ENCODE measurements at regions not wholly inside any gene's neighbourhood (a gene's known extent, or its start where the extent isn't known, plus 50 kb on each side); places are given as distances from the start of the nearest gene placed in this dataset.

DNA sequence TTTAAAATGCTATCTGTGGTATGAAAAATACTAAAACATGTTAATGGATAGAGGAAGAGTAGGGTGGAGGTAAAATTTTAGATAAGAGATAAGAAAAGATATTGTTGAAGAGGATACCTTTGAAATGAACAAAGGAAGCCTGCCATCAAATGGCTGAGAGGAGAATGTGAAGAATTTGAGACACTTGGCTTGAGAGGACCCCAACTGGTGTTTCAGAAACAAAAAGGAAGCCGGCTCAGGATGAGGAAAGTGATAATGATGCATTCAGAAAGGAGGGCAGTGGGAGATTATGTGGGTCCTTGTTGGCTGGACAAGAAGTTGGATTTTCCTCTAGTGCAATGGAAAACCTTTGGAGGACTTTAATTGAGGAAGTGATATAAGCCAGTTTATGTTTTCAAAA, 264.4 kb downstream of the DUSP6 start:
- no peak for DNase-seq

- no peak for DNase-seq
These were observed 265.0 kb downstream of the DUSP6 start for GRCh38 chr12:89087149-89087825.

DNA sequence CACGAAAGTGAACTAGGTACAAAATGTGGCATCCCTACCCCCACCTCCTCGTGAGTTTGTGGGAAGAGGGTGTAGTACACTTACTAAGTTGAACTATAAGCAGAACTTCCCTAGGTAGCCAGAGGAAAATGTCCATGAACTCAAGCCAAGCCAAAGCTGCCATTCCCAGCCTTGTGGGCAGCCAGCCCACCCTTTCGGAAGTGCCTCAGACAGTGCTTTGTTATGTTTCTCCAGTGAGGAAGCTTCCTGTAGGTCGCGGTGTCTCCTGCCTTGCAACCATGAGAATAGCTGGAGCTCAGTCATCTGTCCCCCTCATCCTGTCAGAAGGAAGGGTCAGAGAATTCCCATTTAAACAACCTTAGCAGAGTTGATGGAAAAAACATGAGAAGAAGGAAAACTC, 266.9 kb downstream of the DUSP6 start:
- no peak for DNase-seq

- no peak for DNase-seq
These were observed 267.6 kb downstream of the DUSP6 start for GRCh38 chr12:89084751-89085150.

GRCh38 chr12:89083491-89083890, 268.8 kb downstream of the DUSP6 start:
- no peak for DNase-seq

- DNase-seq, result no peak
These were observed 269.9 kb downstream of the DUSP6 start for GRCh38 chr12:89082370-89082753.

GRCh38 chr12:89081719-89082369, 270.5 kb downstream of the DUSP6 start:
- DNase-seq, result no peak

DNA sequence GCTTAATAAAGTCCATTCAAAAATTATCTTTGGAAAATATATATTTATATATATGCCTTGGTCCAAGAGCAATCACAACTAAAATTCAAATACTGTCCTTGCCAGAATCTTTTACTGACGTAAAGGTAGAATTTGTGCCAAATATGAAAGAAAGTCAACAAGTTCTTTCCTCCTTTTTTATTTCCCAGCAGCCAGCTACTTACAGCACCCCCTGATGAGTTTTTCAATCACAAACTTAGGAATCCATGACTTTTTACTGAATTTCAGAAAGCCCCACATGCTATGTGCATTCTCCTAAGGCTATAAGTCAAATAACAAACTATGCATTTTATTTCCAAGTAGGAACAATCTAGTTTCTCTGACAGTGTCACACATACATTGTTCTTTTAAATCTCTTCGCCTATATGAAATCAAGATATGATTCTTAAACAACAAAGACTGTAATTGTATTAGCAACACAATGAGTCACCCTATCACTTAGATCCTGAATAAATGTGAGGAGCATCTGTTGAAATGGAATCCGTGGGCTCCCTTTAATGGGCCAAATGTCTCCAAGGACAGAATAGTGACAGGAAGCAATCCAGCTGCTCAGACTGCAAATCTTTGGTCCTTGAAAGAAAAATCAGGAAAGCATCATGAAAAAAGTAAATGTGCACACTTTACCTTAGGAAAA, 271.4 kb downstream of the DUSP6 start:
- DNase-seq, result no peak

DNA sequence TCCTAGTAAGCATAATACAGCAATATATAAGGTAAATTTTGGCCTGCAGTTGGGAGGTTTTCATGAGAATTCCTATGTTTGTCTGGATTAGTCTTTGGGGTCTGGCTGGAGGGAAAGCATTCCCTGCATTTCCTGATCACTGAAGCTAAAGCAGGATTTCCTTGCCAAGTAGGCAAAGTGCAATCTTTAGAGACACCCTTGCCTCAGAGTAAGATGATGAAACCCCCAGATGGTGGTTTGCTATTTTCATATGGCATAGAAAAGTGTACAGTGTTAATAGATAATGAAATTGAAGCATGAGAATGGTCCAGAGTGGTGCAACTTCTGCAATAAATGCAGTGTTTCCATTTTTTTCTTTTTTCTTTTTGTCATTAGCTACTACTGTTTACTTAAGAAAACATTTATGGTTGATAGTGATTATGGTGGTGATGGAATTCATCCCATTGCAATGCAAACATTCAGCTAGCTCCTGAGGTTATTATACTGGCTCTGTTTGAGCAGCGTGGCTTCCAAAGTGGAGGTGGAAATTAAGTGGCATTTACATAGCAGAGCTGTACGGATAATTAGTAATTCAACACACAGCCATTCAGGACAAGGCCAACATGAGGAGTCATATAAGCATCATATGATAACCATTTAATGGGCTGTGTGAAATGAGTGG, 276.3 kb downstream of the DUSP6 start:
- DNase-seq, result no peak

- no peak for DNase-seq
These were observed 278.6 kb downstream of the DUSP6 start for GRCh38 chr12:89073659-89074058.

GRCh38 chr12:89073027-89073398, 279.3 kb downstream of the DUSP6 start:
- no peak for DNase-seq

- no peak for DNase-seq
These were observed 279.8 kb downstream of the DUSP6 start for GRCh38 chr12:89072294-89073026.

DNA sequence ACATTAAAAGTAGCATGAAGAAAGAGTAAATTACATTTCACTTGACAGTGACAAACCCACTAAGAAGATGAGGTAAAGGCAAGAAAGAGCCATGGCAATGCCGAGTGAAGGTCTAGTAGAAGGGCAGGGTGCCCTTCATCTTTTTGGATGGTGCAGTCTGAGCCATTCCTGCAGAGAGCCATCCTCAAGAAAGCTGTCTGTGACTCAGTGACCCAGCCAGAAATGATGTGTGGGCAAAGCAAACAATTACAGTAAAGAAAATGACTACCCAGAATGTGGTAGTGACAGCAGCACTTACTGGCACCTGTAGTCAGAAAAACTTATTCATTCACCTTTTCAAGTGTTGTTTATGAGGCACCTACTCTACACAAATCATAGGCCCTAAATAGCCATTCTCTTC, 281.7 kb downstream of the DUSP6 start:
- no peak for DNase-seq

GRCh38 chr12:89069431-89069830, 282.9 kb downstream of the DUSP6 start:
- no peak for DNase-seq

DNA sequence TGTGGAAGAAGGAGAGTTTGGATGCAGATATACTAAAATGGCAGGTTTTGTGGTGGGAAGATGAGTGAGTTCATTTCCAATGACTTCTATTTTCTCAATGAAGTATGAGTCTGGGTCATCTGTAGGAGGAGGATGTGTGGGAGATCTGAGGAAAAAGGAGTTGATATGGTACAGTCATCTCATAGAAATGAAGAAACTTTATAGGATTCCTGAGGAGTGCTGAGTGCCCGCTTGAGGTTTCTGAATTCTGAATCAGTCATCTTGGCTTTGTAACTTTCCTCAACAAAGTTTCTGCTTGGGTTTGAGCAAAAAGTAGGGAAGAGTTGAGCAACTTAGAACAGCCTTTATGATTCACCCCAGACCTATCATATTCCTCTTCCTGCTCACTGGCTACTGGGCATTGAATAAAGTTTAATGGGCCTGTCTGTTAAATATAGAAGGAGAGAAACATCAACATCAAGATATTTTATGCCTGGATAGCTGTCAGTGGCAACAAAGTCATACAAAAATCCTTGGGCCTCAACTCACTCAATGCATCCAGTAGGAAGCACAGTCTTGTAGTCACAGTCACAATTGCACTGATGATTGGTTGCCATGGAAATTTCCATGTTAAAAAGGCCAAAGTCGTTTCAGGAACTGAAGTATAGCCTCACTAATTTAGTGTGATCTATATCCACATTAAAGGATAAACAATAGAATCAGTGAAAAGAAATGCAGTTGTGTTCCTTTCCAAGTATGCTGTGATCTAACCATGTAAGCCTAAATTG, 284.7 kb downstream of the DUSP6 start:
- DNase-seq, result no peak

DNA sequence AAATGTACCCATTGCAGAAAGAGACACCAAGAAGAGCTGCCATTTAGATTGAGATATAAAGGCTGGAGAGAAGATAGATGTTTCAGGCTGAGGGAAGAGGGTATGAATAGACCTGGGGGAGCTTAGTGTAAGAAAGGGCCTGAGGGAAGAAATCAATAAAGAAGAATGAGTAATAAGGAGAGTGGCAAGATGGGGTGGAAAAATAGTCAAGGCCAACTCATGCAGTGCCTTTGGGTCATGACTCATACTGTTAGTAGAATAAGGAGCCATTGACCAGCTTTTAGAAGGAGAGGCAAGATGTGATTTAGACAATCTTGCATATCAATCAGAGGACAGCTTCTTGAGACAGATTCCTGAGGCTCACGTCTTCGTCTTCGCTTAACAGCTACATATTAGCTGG, 287.5 kb downstream of the DUSP6 start:
- no peak for DNase-seq

GRCh38 chr12:89064151-89064550, 288.1 kb downstream of the DUSP6 start:
- DNase-seq, result no peak

GRCh38 chr12:89062996-89063395, 289.3 kb downstream of the DUSP6 start:
- DNase-seq, result no peak

DNA sequence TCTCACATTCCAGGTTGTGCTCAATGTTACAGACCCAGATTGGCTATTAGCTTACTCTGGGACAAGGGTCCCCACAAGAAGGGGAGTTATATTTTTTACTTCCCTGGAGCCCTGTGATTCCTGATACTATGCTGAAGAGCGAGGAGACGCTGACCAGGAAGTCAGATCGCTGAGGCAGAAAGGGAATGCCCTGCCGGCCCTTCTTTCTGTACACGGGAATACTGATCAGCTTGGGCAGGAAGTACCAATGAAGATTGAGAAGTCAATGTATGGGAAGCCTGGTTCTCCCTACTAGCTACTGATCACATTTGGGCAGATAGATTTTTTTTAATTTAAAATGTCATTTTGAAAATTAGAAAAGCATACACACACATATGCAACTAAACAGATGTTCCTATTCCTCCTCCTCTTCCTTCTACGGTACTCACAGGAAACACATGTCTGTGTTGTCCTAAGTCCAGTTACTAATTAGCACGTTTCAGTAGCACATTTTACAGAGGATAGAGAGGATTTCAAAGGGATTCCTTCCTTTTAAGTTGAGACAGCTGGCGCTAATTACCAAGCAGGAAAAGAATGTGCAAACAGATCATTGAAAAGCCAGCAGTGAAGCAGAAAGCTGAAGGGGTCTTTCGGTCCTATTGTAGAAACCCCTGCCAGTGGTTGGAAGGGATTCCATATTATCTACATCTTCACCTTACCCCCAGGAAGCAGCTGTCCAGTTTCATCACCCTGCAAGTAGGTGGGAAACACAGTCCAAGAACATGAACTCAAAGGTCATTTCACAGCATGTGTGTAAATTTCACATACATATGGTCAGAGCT, 292.4 kb downstream of the DUSP6 start:
- no peak for DNase-seq

- DNase-seq, result no peak
These were observed 293.2 kb downstream of the DUSP6 start for GRCh38 chr12:89059056-89059455.

DNA sequence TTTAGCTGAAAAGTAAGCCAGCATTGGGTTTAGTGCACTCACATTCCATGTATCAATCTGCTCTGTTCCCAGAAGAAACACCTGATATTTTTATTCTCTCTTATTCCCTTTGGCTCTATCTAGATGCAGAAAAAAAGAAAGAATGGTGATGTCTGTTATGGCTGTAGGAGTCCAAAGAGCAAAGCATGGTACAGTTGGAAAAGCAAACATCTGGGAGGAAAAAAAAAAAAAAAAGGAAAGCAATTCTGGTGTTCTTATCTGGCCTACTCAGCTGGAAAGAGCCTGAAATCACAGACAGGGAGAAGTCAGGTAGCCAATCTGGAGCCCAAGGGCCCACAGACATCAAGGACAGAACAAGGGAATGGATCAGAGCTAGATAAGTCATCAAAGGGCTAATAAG, 293.9 kb downstream of the DUSP6 start:
- no peak for DNase-seq

Measured in stimulated activated CD4-positive, alpha-beta T cell treated with anti-CD3 and anti-CD28 coated beads, Interleukin-4, amount 100 ng/mL, for 1 hour (primary cell).